Gastroesophageal sphincter (tissue), 3 donors: ENCODE measurements at regions not wholly inside any gene's neighbourhood (a gene's known extent, or its start where the extent isn't known, plus 50 kb on each side); places are given as distances from the start of the nearest gene placed in this dataset.

ENCODE experiments used
- CTCF ChIP-seq, 4 experiments: fragments of 200-600 bp in 2 of 4; fragments of 450-650 bp in 2 of 4; sonication (generic) in 1 of 4; IDR thresholded peaks; one replicate each; pipeline ENCODE4 v1.5.1; 2017 to 2019; ENCODE audit warnings: antibody characterized with exemption in 4 of 4, mild to moderate bottlenecking in 2 of 4, moderate library complexity in 2 of 4
- EP300 ChIP-seq: sonication (generic); formaldehyde crosslinking; IDR thresholded peaks from one replicate; pipeline ENCODE4 v1.6.1; 2017; ENCODE audit warnings: antibody characterized with exemption, mild to moderate bottlenecking
- POLR2A ChIP-seq, 2 donors: fragments of 450-650 bp; IDR thresholded peaks; one replicate each; pipeline ENCODE4 v1.6.1; 2017; ENCODE audit warnings: antibody characterized with exemption in 2 of 2, mild to moderate bottlenecking in 2 of 2, moderate library complexity in 1 of 2
- POLR2AphosphoS5 ChIP-seq: sonication (generic); formaldehyde crosslinking; IDR thresholded peaks from one replicate; pipeline ENCODE4 v1.6.1; 2017; ENCODE audit warnings: antibody characterized with exemption

GRCh38 chr5:171575808-171576207 is 156.4 kb downstream of the FGF18 start:
- TF ChIP-seq CTCF (IDR thresholded peaks at IDR 0.05): no peak
- no peak for TF ChIP-seq POLR2A (IDR thresholded peaks at IDR 0.05)
- TF ChIP-seq EP300: no peak
- no peak for TF ChIP-seq POLR2AphosphoS5
